Lower leg skin (tissue), 4 donors: ENCODE measurements at regions not wholly inside any gene's neighbourhood (a gene's known extent, or its start where the extent isn't known, plus 50 kb on each side); places are given as distances from the start of the nearest gene placed in this dataset.
"Not testable (repeated sequence)": the region's sequence is repeated elsewhere in the genome, so short reads cannot be mapped to it uniquely, and the experiment has no call there.

Experiments
- DNase-seq, 2 donors: peaks; one replicate each; pipeline ENCODE4 v3.0.0-alpha.2; 2019; ENCODE audit warnings: low spot score in 2 of 2
- H3K4me3 ChIP-seq: fragments of 200-600 bp; sonication (generic); 2 replicates; pipeline ENCODE4 v1.5.1; 2017; ENCODE audit warnings: mild to moderate bottlenecking, low read depth; ENCODE audit not compliant: poor library complexity, severe bottlenecking
- CTCF ChIP-seq, 3 donors: fragments of 450-650 bp; IDR thresholded peaks; one replicate each; pipeline ENCODE4 v1.5.1; 2016; ENCODE audit warnings: antibody characterized with exemption in 3 of 3, mild to moderate bottlenecking in 3 of 3, moderate library complexity in 2 of 3
- POLR2A ChIP-seq, 2 donors: fragments of 450-650 bp; IDR thresholded peaks; one replicate each; pipeline ENCODE4 v1.6.1; 2016 to 2017; ENCODE audit warnings: antibody characterized with exemption in 2 of 2, mild to moderate bottlenecking in 1 of 2, moderate library complexity in 1 of 2
- WGBS, 2 donors: methylation state at CpG; one replicate each; pipeline ENCODE4 v1.1.5; 2018; 5-methylcytosine and 5-hydroxymethylcytosine counted together
- intact Hi-C: fragments of 100-400 bp; cut with DNase I; formaldehyde crosslinking; loops from one replicate; pipeline ENCODE4 v1.15.0; 2023; ENCODE audit warnings: low total_unique reads

- TF ChIP-seq POLR2A (IDR thresholded peaks at IDR 0.05), result no peak
- 54 to 72% methylated on average over 3 of the region's 3 CpGs for WGBS, 2 donors
- no peak overlapping the region for H3K4me3 ChIP-seq
- intact Hi-C loops, result no loop called here
- DNase-seq, result no peak
Measured at GRCh38 chr14:65975865-65976264, 510.3 kb upstream of the CCDC196 start.

- no peak overlapping the region for H3K4me3 ChIP-seq
- 83 to 86% methylated on average over 6 of the region's 6 CpGs for WGBS, 2 donors
- no peak for DNase-seq
- TF ChIP-seq CTCF (IDR thresholded peaks at IDR 0.05) (no peak), POLR2A (IDR thresholded peaks at IDR 0.05) (no peak)
- intact Hi-C loops, result no loop called here
Measured at GRCh38 chr14:65976761-65977404, 509.3 kb upstream of the CCDC196 start.

- intact Hi-C loops, result no loop called here
- no peak for TF ChIP-seq POLR2A (IDR thresholded peaks at IDR 0.05)
- TF ChIP-seq CTCF (IDR thresholded peaks at IDR 0.05), result no peak
- 77 to 86% methylated on average over 6 of the region's 6 CpGs for WGBS, 2 donors
- no peak overlapping the region for H3K4me3 ChIP-seq
- peak in 1 of 2 donors; percentile 46 for DNase-seq
Measured at GRCh38 chr14:65981192-65981843, 504.9 kb upstream of the CCDC196 start.

GRCh38 chr14:65986041-65986440, 500.1 kb upstream of the CCDC196 start:
- 10 to 31% methylated on average over 1 of the region's 1 CpG for WGBS, 2 donors
- DNase-seq, result no peak
- H3K4me3 ChIP-seq, result no peak overlapping the region
- no peak for TF ChIP-seq CTCF (IDR thresholded peaks at IDR 0.05)
- TF ChIP-seq POLR2A (IDR thresholded peaks at IDR 0.05), result no peak
- intact Hi-C loops, result loop anchor here (1.0 kb wide), 1 partner anchor 14 kb away; no protein-coding TSS in a partner anchor

- TF ChIP-seq POLR2A (IDR thresholded peaks at IDR 0.05) (no peak), CTCF (IDR thresholded peaks at IDR 0.05) (no peak)
- DNase-seq, result no peak
- no peak overlapping the region for H3K4me3 ChIP-seq
- intact Hi-C loops, result no loop called here
Measured at GRCh38 chr14:65989981-65990380, 496.2 kb upstream of the CCDC196 start.

- TF ChIP-seq POLR2A (IDR thresholded peaks at IDR 0.05) (no peak), CTCF (IDR thresholded peaks at IDR 0.05) (no peak)
- 69 to 91% methylated on average over 2 of the region's 2 CpGs for WGBS, 2 donors
- intact Hi-C loops, result no loop called here
- DNase-seq, result no peak
- no peak overlapping the region for H3K4me3 ChIP-seq
Measured at GRCh38 chr14:65991104-65991503, 495.1 kb upstream of the CCDC196 start.

- WGBS, 2 donors, result 76 to 83% methylated on average over 1 of the region's 1 CpG
- DNase-seq, H3K4me3 ChIP-seq, intact Hi-C loops: not testable (repeated sequence)
Measured at GRCh38 chr14:65991935-65992334, 494.2 kb upstream of the CCDC196 start.
